ENCODE measurements at regions not wholly inside any gene's neighbourhood (a gene's known extent, or its start where the extent isn't known, plus 50 kb on each side); places are given as distances from the start of the nearest gene placed in this dataset.

GRCh38 chr1:238233966-238234365, 343.2 kb upstream of the ZP4 start:
- Mint-ChIP-seq H3K36me3 (ENCODE audit: insufficient read depth in 2 of 2) (peaks cover 0 to 2% of the 10 kb centered on the region in 2 donors), H3K9me3 (peaks cover 4% of the 10 kb centered on the region in 2 donors), H3K27me3 (ENCODE audit: low read depth) (no peaks in the 10 kb centered on the region), H3K4me3 (no peak overlapping the region), H3K4me1 (ENCODE audit: low read depth) (no peaks in the 10 kb centered on the region), H3K27ac (no peak overlapping the region)
- DNase-seq: no peak
- ATAC-seq (replicated peaks in 1 of 2): no peak

- no peak overlapping the region for H3K27ac Mint-ChIP-seq
Observed at GRCh38 chr1:238232084-238232710, 341.5 kb upstream of the ZP4 start.

GRCh38 chr1:238226810-238227209, 336.1 kb upstream of the ZP4 start:
- H3K27ac Mint-ChIP-seq: no peak overlapping the region
- peaks cover 2 to 4% of the 10 kb centered on the region in 2 donors for H3K9me3 Mint-ChIP-seq
- no peaks in the 10 kb centered on the region for H3K36me3 Mint-ChIP-seq (ENCODE audit: insufficient read depth in 2 of 2)
- H3K4me1 Mint-ChIP-seq (ENCODE audit: low read depth): no peaks in the 10 kb centered on the region
- no peak for ATAC-seq (replicated peaks in 1 of 2)
- DNase-seq: no peak
- no peaks in the 10 kb centered on the region for H3K27me3 Mint-ChIP-seq (ENCODE audit: low read depth)
- H3K4me3 Mint-ChIP-seq: no peak overlapping the region

More at GRCh38 chr1:238232084-238232710, 341.5 kb upstream of the ZP4 start:
- H3K9me3 Mint-ChIP-seq: peaks cover 2 to 4% of the 10 kb centered on the region in 2 donors
- H3K27me3 Mint-ChIP-seq (ENCODE audit: low read depth): no peaks in the 10 kb centered on the region
- ATAC-seq (replicated peaks in 1 of 2) (no peak), DNase-seq (no peak)
- no peaks in the 10 kb centered on the region for H3K36me3 Mint-ChIP-seq (ENCODE audit: insufficient read depth in 2 of 2)
- no peak overlapping the region for H3K4me3 Mint-ChIP-seq
- H3K4me1 Mint-ChIP-seq (ENCODE audit: low read depth): no peaks in the 10 kb centered on the region

- H3K4me1 Mint-ChIP-seq (ENCODE audit: low read depth): no peaks in the 10 kb centered on the region
- ATAC-seq (replicated peaks in 1 of 2): no peak
- H3K27ac Mint-ChIP-seq: no peak overlapping the region
- no peaks in the 10 kb centered on the region for H3K36me3 Mint-ChIP-seq (ENCODE audit: insufficient read depth in 2 of 2)
- no peak for DNase-seq
- H3K9me3 Mint-ChIP-seq: peaks cover 0 to 8% of the 10 kb centered on the region in 2 donors
- no peaks in the 10 kb centered on the region for H3K27me3 Mint-ChIP-seq (ENCODE audit: low read depth)
- H3K4me3 Mint-ChIP-seq: no peak overlapping the region
Observed at GRCh38 chr1:238223076-238223640, 332.4 kb upstream of the ZP4 start.

- no peak for DNase-seq
- Mint-ChIP-seq H3K4me1 (ENCODE audit: low read depth) (no peaks in the 10 kb centered on the region), H3K27ac (no peak overlapping the region), H3K9me3 (peaks cover 2 to 10% of the 10 kb centered on the region in 2 donors), H3K4me3 (no peak overlapping the region), H3K36me3 (ENCODE audit: insufficient read depth in 2 of 2) (no peaks in the 10 kb centered on the region), H3K27me3 (ENCODE audit: low read depth) (no peaks in the 10 kb centered on the region)
- no peak for ATAC-seq (replicated peaks in 1 of 2)
Observed at GRCh38 chr1:238221738-238222137, 331.0 kb upstream of the ZP4 start.

- H3K9me3 Mint-ChIP-seq: peaks cover 2 to 6% of the 10 kb centered on the region in 2 donors
- H3K36me3 Mint-ChIP-seq (ENCODE audit: insufficient read depth in 2 of 2): no peaks in the 10 kb centered on the region
- ATAC-seq (replicated peaks in 1 of 2): no peak
- no peak for DNase-seq
- no peaks in the 10 kb centered on the region for H3K27me3 Mint-ChIP-seq (ENCODE audit: low read depth)
- H3K27ac Mint-ChIP-seq: no peak overlapping the region
- H3K4me3 Mint-ChIP-seq: no peak overlapping the region
- no peaks in the 10 kb centered on the region for H3K4me1 Mint-ChIP-seq (ENCODE audit: low read depth)
Observed at GRCh38 chr1:238214449-238214848, 323.7 kb upstream of the ZP4 start.

DNA sequence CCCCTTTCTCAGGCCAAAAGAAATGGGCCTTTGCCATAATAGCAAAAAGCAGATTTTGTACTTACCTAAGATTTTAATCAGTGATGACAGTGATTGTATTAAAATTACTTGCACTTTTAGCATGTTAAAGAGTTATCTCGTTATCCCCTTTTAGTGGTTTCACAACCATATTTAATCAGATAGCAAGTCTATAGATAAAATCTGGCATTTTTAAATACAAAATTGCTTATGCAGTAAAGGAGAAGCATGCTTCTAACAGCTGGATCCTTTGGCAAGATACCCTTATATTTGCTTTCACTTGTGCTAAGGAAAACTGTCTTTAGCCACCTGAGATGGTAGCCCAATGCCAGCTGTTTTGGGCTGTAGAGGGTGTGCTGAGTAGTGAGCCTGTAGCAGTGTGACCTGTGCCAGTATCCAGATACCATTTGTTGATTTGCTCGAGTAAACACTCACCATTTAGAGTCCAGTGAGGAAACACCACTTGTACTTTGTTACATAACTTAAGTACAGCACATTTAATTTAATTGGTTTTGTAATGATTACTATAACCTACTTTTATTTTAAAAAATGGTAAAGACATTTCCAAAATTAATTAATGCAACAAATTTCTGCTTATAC, 314.4 kb upstream of the ZP4 start:
- Mint-ChIP-seq H3K4me1 (ENCODE audit: low read depth) (no peaks in the 10 kb centered on the region), H3K4me3 (no peak overlapping the region), H3K9me3 (peaks cover 2% of the 10 kb centered on the region in 2 donors)

DNA sequence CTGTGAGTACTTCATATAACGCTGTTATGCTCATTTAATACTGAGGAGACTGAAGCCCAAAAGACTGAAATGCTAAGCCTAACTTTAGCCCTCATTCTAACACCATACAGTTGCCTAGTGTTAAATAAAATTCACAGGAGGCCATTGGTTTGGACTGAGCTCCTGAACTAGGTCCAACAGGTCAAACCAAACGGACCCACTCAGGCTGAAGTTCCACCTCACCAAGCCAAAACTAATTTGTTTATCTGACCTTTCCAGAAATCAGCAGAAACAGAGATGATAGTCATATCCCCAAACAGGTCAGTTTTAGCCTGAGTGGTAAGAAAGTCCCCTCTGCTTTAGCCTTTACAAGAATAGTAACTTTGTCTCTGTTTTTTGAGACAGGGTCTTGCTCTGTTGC, 311.3 kb upstream of the ZP4 start:
- no peaks in the 10 kb centered on the region for H3K4me1 Mint-ChIP-seq (ENCODE audit: low read depth)
- H3K9me3 Mint-ChIP-seq: peaks cover 2% of the 10 kb centered on the region in 2 donors
- ATAC-seq (replicated peaks in 1 of 2): no peak
- no peaks in the 10 kb centered on the region for H3K36me3 Mint-ChIP-seq (ENCODE audit: insufficient read depth in 2 of 2)
- H3K27me3 Mint-ChIP-seq (ENCODE audit: low read depth): no peaks in the 10 kb centered on the region
- no peak overlapping the region for H3K27ac Mint-ChIP-seq
- no peak for DNase-seq
- no peak overlapping the region for H3K4me3 Mint-ChIP-seq

More for the DNA sequence above, 314.4 kb upstream of the ZP4 start:
- Mint-ChIP-seq H3K27ac (no peak overlapping the region), H3K36me3 (ENCODE audit: insufficient read depth in 2 of 2) (peaks cover 0 to 2% of the 10 kb centered on the region in 2 donors), H3K27me3 (ENCODE audit: low read depth) (no peaks in the 10 kb centered on the region)
- DNase-seq: no peak
- ATAC-seq (replicated peaks in 1 of 2): no peak

DNA sequence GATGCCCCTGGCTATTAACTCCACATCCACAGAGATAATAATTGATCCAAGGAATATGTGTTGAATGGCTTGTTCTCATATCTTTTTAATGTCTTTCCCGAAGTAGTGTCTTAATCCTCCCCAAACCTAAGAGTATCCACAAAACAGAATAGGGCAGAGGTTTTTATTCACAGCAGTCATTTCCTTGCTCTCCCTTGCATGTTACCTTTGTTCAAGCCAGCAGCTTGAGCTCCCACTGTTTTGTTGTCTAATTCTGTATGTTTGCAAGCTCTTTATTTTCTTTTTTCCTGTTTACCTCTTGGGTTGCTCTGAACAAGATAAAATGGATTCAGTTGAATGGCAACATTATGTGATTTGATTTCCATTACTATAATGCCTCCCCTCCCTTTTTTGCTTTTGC, 308.6 kb upstream of the ZP4 start:
- Mint-ChIP-seq H3K4me3 (no peak overlapping the region), H3K9me3 (peaks cover 0 to 3% of the 10 kb centered on the region in 2 donors), H3K27me3 (ENCODE audit: low read depth) (no peaks in the 10 kb centered on the region), H3K4me1 (ENCODE audit: low read depth) (no peaks in the 10 kb centered on the region), H3K27ac (no peak overlapping the region), H3K36me3 (ENCODE audit: insufficient read depth in 2 of 2) (no peaks in the 10 kb centered on the region)
- DNase-seq: no peak
- no peak for ATAC-seq (replicated peaks in 1 of 2)

- Mint-ChIP-seq H3K36me3 (ENCODE audit: insufficient read depth in 2 of 2) (no peaks in the 10 kb centered on the region), H3K4me1 (ENCODE audit: low read depth) (no peaks in the 10 kb centered on the region), H3K27ac (no peak overlapping the region), H3K27me3 (ENCODE audit: low read depth) (no peaks in the 10 kb centered on the region), H3K4me3 (no peak overlapping the region), H3K9me3 (peaks cover 0 to 4% of the 10 kb centered on the region in 2 donors)
- DNase-seq (no peak), ATAC-seq (replicated peaks in 1 of 2) (no peak)
Observed at GRCh38 chr1:238196516-238196915, 305.8 kb upstream of the ZP4 start.

GRCh38 chr1:238191170-238191569, 300.4 kb upstream of the ZP4 start:
- no peak for DNase-seq
- H3K27me3 Mint-ChIP-seq (ENCODE audit: low read depth): no peaks in the 10 kb centered on the region
- H3K27ac Mint-ChIP-seq: no peak overlapping the region
- H3K4me3 Mint-ChIP-seq: no peak overlapping the region
- peaks cover 2 to 6% of the 10 kb centered on the region in 2 donors for H3K9me3 Mint-ChIP-seq
- H3K4me1 Mint-ChIP-seq (ENCODE audit: low read depth): no peaks in the 10 kb centered on the region
- no peaks in the 10 kb centered on the region for H3K36me3 Mint-ChIP-seq (ENCODE audit: insufficient read depth in 2 of 2)
- ATAC-seq (replicated peaks in 1 of 2): no peak

DNA sequence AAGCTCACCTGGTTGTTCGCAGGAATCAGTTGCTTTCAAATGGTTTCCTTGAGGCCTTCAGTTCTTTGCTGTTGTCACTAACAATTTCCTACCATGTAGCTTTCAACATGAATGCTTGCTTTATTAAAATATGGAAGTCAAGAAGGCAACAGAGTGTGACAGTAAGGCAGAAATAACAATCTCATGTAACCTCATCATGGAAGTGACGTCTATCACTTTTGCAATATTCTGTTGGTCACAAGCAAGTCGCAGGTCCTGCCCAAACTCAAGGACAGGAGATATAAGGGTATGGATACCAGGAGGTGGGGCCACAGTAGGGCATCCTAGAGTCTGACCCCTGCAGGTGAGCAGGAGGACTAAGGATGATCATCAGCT, 296.8 kb upstream of the ZP4 start:
- DNase-seq: no peak
- Mint-ChIP-seq H3K27ac (no peak overlapping the region), H3K27me3 (ENCODE audit: low read depth) (no peaks in the 10 kb centered on the region), H3K4me3 (no peak overlapping the region), H3K36me3 (ENCODE audit: insufficient read depth in 2 of 2) (no peaks in the 10 kb centered on the region), H3K9me3 (peaks cover 6% of the 10 kb centered on the region in 2 donors), H3K4me1 (ENCODE audit: low read depth) (no peaks in the 10 kb centered on the region)
- no peak for ATAC-seq (replicated peaks in 1 of 2)

DNA sequence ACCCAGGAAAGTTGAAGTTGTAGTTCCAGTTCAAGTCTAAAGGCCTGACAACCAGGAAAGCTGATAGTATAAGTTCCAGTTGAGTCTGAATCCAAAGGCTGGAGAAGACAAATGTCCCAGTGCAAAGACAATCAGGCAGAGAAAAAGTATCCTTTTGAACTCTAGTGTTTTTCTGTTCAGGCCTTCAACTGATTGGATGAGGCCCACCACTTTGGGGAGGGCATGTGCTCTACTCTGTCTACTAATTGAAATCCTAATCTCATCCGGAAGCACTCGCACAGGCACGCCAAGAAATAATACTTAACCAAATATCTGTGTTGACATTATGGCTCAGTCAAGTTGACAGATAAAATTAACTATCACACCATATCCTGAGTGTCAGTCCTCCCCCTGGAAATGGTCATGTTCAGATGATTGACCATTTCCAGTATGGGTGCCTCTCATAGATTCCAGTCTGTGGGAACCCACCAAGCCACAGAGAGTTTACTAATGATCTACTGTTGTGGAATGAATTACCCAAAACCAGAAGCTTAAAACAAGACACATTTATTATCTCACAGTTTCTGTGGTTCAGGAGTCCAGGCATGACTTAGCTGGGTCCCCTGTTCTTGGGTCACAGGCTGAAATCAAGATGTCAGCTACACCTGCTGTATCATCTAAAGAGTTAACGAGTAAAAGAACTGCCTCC, 296.3 kb upstream of the ZP4 start:
- H3K9me3 Mint-ChIP-seq: peaks cover 6 to 8% of the 10 kb centered on the region in 2 donors
- no peak overlapping the region for H3K27ac Mint-ChIP-seq
- H3K4me3 Mint-ChIP-seq: no peak overlapping the region
- no peak for ATAC-seq (replicated peaks in 1 of 2)
- no peaks in the 10 kb centered on the region for H3K36me3 Mint-ChIP-seq (ENCODE audit: insufficient read depth in 2 of 2)
- DNase-seq: no peak
- no peaks in the 10 kb centered on the region for H3K27me3 Mint-ChIP-seq (ENCODE audit: low read depth)
- H3K4me1 Mint-ChIP-seq (ENCODE audit: low read depth): no peaks in the 10 kb centered on the region

All from activated T-cell treated with anti-CD3 and anti-CD28 coated beads, Interleukin-2, amount 50 U/mL, for 72 hours (primary cell).